ENCODE measurements at regions not wholly inside any gene's neighbourhood (a gene's known extent, or its start where the extent isn't known, plus 50 kb on each side); places are given as distances from the start of the nearest gene placed in this dataset.

DNA sequence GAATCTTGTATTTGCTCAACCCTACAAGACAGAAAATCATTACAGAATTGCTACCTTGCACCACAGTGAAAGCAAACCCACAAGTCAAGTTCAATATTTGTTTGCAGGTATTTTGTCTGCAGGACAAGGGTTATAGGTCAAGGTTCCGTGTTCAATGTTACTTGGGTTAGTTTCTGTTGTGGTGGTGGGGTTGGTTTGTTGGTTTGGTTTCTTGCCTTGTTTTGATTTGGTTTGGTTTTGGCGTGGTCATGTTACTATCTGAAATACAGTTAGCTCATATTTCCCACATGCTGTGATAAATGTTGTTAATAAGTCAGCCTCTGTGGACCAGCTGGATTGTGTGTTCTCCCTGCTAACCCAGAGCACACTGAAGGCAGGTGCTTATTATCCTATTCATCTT, 75.6 kb upstream of the INSIG1 start:
- ChIA-PET CTCF (interaction anchor here (1.7 kb wide), 1 partner anchor 153 kb away, joined by 3 read pairs; no protein-coding TSS in a partner anchor), POLR2A (no interaction called here)
- TF ChIP-seq, protein P1, sequence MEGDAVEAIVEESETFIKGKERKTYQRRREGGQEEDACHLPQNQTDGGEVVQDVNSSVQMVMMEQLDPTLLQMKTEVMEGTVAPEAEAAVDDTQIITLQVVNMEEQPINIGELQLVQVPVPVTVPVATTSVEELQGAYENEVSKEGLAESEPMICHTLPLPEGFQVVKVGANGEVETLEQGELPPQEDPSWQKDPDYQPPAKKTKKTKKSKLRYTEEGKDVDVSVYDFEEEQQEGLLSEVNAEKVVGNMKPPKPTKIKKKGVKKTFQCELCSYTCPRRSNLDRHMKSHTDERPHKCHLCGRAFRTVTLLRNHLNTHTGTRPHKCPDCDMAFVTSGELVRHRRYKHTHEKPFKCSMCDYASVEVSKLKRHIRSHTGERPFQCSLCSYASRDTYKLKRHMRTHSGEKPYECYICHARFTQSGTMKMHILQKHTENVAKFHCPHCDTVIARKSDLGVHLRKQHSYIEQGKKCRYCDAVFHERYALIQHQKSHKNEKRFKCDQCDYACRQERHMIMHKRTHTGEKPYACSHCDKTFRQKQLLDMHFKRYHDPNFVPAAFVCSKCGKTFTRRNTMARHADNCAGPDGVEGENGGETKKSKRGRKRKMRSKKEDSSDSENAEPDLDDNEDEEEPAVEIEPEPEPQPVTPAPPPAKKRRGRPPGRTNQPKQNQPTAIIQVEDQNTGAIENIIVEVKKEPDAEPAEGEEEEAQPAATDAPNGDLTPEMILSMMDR (IDR thresholded peaks at IDR 0.05; ENCODE audit: control extremely low read depth, extremely low read depth, low read depth, missing control alignments), result no peak

DNA sequence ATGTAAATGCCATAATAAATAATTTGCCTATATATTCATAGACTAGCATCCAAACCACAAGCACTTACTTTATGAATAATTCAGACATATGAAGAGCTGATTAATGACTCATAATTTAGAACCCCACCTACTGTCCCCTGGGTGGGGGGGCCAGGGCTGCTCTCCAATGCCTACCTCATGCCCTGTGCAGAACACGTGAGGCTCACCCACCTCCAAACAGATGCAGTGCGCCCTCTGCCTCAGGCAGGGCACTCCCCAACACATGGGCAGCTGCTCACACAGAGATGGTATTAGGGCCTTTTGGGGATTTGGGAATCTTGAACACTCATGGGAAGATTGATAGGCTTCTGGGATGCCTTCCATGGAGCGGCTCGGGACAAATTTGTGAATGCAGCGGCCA, 75.1 kb upstream of the INSIG1 start:
- TF ChIP-seq, protein P1 (IDR thresholded peaks at IDR 0.05; ENCODE audit: control extremely low read depth, extremely low read depth, low read depth, missing control alignments), result no peak
- POLR2A ChIA-PET, result no interaction called here
- DNase-seq (ENCODE audit: extremely low spot score), result no peak
- CTCF ChIA-PET, result interaction anchor here (1.7 kb wide), 1 partner anchor 154 kb away, joined by 3 read pairs; no protein-coding TSS in a partner anchor

More for the DNA sequence above, 75.6 kb upstream of the INSIG1 start:
- DNase-seq (ENCODE audit: extremely low spot score), result no peak

DNA sequence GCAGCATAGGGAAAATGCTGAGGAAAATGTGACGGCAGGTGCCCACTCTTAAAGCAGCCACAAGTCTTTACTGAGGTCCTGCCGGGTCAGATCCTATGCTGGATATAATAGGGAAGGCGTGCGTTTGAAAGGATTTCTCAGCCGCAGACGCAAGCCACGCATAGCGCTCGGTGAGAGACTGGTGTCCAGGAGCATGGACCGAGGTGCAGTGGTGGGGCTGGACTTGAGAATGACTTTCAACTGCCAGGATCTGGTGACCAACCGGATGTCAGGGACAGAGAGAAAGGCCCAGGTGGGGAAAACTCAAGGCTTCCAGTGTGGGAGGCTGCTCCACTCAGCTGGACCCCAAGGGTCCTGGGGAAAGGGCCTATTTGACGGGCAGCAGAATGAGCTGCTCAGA, 74.7 kb upstream of the INSIG1 start:
- no peak for DNase-seq (ENCODE audit: extremely low spot score)
- ChIA-PET POLR2A (no interaction called here), CTCF (interaction anchor here (1.7 kb wide), 1 partner anchor 154 kb away, joined by 3 read pairs; no protein-coding TSS in a partner anchor)
- TF ChIP-seq, protein P1 (IDR thresholded peaks at IDR 0.05; ENCODE audit: control extremely low read depth, extremely low read depth, low read depth, missing control alignments), result no peak

DNA sequence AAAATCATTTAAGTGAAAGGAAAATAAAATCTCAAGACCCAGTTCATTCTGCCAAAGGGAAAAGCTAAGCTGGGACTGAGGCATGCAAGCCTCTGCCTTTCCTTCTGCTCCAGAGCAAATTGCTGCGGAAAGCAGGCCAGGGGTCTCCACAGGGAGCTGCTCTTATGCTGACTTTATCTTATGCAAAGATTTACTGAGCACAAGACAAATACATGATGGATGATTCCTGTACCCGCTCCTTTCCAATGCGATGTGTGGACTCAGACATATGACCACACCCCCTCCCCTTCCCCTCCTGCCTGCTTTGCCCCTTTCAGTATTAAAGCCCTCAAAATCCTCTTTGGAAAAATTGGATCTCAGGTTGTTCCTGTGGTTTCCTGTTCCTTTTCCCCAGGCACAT, 74.2 kb upstream of the INSIG1 start:
- CTCF ChIA-PET, result interaction anchor here (1.7 kb wide), 1 partner anchor 154 kb away, joined by 3 read pairs; no protein-coding TSS in a partner anchor
- POLR2A ChIA-PET, result no interaction called here
- TF ChIP-seq, protein P1 (IDR thresholded peaks at IDR 0.05; ENCODE audit: control extremely low read depth, extremely low read depth, low read depth, missing control alignments), result no peak

DNA sequence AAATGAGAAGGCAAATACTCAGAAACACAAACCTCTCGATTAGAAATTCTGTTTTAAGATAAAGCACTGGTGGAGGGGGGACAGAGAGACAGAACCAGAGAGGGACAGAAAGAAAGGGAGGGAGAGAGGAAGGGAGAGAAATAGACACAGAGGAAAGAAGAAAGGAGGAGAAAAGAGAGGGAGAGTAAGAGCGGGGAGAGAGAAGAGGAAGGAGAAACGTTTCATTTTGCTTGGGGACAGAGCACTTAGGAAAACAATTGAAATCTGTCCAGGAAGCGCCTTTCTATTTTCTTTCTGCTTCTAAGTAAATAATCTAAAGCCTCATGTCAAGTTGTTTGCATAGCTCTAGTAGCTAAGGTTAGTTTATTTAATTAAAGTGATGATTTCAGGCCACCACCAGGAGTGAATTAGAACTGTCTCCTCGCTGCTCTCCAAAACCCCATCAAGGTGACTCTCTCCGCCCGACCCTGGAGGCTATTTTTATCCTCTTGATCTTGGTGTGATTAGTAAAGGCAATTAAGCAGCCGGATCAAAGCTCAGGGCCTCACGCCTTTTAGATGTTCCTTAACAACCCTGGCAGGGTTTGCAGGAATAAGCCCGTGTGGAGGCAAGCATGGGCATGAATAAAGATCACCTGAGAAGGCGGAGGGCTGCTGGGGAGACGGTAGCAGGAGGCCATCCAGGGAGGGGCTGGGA, 73.4 kb upstream of the INSIG1 start:
- TF ChIP-seq, protein P1 (IDR thresholded peaks at IDR 0.05; ENCODE audit: control extremely low read depth, extremely low read depth, low read depth, missing control alignments), result no peak
- no peak for DNase-seq (ENCODE audit: extremely low spot score)
- CTCF ChIA-PET, result no interaction called here
- POLR2A ChIA-PET, result no interaction called here

More for the DNA sequence above, 74.2 kb upstream of the INSIG1 start:
- no peak for DNase-seq (ENCODE audit: extremely low spot score)

DNA sequence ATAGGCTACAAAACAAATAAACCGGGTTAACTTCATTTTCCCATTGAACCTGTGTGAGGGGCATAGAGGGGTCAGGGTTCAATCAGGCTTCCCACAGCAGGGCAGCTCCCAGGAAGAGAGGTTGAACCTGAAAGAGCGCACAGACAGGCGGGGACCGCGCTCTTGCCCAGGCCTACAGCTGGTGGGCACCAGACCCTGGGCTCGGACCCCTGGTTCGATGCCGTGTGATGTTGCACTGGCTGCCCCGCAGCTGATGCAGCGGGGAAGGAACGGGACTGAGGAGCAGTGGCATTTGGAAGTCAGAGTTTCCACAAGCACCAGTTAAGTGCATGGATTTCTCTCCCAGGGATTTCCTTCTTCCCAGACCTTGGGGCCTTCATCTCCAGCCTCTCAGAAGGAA, 72.6 kb upstream of the INSIG1 start:
- TF ChIP-seq, protein P1 (IDR thresholded peaks at IDR 0.05; ENCODE audit: control extremely low read depth, extremely low read depth, low read depth, missing control alignments), result no peak
- ChIA-PET POLR2A (no interaction called here), CTCF (no interaction called here)
- no peak for DNase-seq (ENCODE audit: extremely low spot score)

All from GM10248 (cell line).